HG03565 (cell line): ENCODE measurements at regions not wholly inside any gene's neighbourhood (a gene's known extent, or its start where the extent isn't known, plus 50 kb on each side); places are given as distances from the start of the nearest gene placed in this dataset.

ENCODE experiments used
- ATAC-seq: cut with Tn5 transposase; IDR thresholded peaks from one replicate; pipeline ENCODE4 v1.9.1; 2021; ENCODE audit warnings: mild to moderate bottlenecking, moderate library complexity; ENCODE audit not compliant: unreplicated experiment

DNA sequence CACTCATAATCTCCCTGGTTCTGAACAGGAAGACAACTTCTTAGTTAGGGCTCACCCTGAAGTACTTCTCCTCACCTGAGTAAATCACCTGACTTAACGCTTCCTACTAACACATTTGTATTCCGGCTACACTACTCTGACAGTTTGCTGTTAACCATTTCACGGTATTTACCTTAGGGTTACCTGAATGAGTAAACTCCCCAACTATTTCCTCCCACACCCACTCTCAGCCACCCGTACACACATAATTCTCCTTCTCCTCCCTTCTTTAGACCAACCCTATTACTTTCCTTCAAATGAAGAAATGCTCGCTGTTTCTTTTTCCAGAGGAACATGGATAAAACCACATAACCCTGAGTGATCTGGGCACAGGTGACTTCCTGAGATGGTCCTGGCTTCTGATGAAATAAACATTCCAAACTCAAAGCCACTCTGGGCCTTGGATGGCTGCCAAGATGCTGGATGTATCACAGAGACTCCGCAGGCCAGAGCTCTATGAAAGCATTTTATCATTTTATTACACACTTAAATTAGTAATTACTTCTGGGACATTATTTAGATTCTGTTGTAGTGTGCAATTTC, 183.6 kb upstream of the ATP11B start:
- ATAC-seq = no peak

- ATAC-seq = no peak
Measured at GRCh38 chr3:182612332-182612731, 181.0 kb upstream of the ATP11B start.

DNA sequence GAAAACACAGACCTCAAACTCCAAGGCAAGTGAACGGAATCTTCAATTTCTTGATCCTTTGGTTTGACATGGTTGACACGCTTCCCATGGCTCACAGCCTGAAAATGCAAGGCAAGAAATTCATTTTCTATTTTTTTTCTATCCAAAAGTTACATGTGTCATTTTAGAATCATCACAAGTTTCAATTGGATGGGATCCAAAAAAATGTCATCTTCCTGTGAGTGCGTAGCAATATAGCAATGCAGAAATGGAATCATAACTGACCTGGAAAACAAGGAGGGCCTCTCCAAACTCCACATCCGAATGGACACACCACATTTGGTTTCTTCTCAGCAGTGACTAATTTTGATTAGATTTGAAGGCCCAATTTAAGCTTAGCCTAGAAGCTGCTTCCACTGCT, 175.8 kb upstream of the ATP11B start:
- no peak for ATAC-seq

DNA sequence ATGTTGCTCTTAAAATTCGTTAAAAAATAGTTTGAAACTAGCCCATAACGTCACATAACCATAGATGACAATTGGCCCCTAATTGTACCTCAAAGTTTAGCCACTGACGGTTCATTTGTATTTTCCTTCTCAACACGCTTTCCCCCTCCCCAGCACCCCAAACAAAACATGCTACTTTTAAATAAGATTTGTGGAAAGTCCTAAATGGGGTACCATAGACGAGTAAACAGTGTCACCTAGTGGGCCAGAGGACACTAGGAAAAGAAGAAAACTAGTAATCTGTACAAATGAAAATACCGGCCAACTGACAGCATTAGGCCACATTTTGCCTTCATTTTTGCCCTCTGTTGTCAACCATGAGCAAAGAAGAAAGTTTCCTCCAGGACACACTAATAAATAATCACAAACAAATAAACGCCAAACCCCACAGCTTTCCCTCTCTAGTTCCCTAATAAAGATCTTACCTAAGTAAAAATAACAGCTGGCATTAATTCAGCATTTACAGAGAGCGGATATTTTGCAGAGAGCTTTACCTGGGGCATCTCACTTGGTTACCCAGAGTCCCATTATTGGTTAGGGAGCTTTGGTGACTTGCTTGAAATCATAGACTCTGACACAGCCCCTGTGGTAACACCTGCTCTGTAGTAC, 175.1 kb upstream of the ATP11B start:
- no peak for ATAC-seq

DNA sequence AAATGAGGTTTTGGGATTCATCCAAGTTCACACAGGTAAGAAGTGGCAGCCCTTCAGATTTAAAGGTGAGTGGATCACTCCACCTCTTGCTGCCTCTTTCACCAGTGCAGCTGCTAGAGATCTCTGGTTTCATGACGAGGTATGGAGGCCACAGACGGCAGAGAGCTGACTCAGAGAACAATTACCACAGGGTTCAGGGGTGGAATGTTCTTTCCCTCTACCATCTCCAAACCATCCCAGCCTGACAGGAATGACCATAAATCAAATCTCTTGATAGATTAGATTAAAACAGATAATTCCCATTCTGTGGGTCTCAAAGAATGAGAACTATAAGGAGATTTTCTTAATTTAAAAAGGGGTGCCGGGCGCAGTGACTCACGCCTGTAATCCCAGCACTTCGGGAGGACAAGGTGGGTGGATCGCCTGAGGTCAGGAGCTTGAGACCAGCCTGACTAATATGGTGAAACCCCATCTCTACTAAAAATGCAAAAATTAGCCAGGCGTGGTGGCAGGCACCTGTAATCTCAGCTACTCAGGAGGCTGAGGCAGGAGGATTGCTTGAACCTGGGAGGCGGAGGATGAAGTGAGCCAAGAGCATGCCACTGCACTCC, 174.2 kb upstream of the ATP11B start:
- no peak for ATAC-seq

DNA sequence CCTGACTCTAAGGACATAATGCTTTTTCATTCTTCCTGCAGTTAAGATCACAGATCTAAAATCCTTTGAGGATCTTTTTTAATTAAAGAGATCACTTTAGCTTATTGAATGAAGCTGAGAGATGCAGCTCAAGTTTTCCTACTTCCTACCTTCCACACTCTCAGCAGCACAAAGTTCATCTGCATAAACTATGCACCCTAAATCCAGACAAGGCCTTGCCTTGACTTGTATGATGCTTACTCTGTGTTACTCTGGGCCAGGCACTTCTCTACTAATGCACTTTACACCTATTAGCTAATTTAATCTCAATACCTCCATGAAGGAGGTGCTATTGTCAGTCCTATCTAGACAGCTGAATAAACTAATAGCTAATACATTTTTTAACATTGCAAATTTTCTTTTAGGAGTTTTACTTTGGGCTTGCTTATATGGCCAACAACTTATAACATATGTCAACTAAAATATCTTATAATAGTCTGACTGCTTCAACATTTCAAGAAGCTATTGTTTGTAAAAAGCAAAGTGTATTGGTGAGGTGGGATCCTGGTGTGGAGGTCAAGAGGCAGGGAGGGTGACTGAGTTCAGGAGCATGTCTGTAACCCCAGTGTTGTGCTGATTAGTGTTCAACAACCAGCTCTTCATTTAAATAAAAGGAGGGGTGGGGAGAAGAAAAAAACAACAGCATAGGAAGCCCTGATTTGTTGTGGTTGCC, 172.4 kb upstream of the ATP11B start:
- no peak for ATAC-seq

DNA sequence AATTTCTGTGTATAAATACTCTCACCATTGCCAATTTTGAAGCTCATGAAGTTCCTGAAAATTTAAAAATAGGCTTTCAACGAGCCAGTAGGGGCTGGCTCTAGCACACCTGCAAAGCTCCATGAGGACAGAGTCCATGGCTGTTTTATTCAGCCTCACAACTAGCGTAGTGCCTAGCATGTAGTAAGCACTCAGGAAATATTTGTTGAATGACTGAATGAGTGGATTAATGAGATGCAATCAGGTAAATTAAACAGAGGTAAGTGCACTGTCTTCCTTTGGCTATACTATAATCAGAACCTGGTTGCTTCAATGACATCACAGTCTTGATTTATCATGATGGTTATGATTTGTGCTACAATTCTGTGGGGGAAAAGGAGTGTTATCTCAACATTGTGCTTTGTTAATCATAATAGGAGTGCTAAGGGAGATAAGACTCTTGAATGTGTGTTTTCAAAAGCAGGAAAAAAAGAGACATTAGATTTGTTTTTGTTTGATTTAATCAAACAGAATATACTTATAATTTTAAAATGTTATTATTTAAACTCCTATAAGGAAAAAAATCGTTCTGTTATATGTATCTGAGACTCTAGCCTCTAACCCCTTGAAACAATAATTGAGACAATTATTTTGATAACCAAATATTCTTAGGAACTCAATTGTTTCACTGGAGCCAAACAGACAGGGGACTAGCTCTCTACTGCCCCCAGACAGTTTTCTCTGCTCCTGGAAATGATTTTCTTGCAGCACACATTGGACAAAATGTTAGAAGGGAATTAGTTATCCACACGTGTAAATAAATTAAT, 171.7 kb upstream of the ATP11B start:
- no peak for ATAC-seq

DNA sequence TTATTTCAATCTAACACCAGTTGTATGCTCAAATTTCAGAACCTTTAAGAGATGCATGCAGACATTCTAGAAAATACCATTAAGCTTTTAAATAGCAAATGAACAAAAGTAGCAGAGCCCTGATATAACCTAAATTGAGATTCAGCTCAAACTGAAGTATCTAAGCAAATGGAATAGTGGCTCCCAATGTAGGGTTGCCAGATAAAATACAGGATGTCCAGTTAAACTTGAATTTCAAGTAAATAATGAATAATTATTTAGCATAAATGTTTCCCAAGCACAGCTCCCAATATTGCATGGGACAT, 171.1 kb upstream of the ATP11B start:
- no peak for ATAC-seq

DNA sequence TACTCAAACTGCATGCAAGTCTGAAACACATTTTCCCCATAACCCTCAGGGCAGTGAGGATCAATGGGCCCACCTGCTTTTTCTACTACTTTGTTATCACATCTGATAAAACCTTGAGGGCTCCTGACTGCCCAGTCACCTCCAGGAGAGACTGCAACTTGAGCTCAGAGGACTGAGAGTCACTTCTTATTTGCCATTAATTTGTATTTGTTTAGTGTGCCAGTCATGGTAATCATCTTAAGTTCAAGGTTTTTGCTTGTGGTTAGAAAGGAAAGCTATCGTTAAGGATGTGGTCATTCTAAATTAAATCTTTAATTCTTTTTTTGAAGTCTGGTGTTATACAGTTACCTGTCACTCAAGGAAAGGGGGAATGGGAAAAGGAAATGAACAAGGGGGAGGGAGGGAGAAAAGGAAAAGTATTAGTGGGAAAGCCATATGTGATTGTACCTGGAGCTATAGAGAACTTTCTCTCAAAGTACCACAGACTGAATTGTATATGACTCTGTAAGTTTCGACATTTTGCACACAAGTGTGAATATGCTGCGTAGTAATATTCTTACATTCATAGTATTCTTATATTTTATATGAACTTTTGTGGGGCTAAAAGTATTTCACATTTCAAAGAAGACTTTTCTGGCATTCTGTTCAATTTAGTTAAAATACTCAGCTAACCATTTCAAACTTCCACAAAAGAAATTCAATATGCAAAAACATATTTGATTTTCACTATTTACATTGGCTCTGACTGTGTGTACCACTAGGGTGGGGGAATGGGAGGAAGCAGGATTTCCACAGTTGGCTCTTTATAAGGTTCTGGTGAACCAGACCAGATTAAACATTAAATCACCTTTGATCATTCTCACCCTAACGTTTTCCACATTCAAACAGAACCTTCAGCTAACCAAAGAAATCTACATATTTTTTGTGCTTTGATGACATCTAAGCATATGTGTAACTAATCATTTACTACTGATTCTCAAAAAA, 166.5 kb upstream of the ATP11B start:
- no peak for ATAC-seq

DNA sequence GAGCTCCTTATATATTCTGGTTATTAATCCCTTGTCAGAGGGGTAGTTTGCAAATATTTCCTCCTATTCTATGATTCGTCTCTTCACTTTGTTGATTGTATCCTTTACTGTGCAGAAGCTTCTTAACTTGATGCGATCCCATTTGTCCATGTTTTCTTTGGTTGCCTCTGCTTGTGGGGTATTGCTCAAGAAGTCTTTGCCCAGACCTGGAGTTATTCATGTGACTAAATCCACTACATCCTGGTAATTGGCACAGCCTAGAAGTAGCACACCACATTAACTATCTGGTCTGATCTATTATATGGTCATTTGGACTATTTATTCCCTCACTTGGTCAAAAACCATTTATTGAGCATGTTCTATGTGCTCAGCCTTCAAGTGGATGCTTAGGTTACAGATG, 164.8 kb upstream of the ATP11B start:
- ATAC-seq = no peak

GRCh38 chr3:182629521-182629920, 163.8 kb upstream of the ATP11B start:
- ATAC-seq = no peak

DNA sequence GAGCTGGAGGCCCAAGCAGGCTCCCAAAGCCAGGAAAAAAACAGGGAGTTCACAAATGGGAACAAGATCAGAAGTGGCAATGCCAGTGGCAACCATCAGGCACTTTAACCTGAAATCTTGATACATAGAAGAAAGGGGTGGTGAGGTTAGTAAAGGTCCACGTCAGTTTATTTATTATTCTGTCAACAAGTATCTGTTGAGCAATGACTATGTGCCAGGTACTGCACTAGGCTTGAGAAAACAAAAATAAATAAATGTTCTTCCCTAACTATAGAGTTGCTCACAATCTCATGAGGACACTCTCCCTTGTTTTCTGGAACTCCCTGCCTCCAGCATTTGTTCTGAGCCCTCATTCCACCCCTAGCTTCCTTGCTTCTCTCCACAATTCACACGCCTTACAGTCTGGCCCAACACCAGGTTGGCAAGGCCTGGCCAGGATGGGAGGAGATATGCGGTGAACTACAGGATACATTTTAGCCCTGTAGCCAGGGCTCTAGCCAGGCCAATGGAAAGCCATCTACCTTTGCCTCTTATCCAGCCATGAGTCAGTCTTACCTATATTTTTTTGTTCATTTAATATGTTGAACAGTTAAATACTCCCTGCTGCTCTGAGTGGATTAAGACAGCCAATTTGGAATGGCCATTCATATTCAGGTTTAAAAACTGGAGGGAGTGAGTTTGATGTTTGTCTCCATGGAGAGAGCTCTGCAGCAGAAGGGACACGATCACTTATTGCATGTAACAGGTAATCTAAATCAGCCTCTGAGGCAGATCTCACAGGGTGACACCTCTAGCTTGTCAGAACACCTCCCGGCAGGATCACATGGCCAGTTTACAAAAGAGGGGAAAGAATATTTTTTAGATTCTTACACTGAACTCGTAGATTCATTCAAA, 161.9 kb upstream of the ATP11B start:
- ATAC-seq = no peak

DNA sequence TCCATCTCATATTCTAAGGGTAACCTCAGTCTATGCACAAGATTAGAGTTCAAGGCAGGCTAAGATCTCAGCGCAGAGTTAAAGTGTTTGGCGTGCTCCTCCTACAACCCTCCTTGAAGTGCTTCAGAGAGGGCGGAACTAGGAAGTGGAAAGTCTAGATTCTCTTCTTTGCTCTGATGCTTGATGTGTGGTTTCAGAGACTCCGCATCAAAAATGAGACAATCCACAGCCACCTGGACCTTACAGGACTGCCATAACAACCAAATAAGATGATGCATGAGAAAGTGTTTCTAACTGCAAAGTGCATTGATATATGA, 161.3 kb upstream of the ATP11B start:
- no peak for ATAC-seq

DNA sequence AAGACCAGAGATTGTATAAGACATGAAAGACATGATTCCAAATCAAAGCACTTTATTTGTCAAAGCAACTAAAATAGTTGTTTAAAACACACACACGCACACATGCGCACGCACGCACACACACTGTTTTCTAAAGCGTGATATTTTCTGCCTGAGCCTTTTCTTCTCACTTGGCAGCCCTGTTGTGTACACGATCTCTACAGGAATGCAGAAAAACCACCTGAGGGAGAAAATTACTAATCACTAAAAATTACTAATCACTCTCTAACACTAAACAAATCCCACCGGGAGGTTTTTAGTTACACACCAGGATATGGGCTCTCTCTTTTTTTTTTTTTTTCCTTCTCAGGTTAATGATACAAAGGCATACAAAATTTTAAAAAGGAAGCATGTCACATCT, 160.1 kb upstream of the ATP11B start:
- no peak for ATAC-seq

GRCh38 chr3:182636646-182637045, 156.7 kb upstream of the ATP11B start:
- ATAC-seq = no peak

- ATAC-seq = no peak
Measured at GRCh38 chr3:182637350-182638110, 155.8 kb upstream of the ATP11B start.

- no peak for ATAC-seq
Measured at GRCh38 chr3:182644013-182644412, 149.3 kb upstream of the ATP11B start.

GRCh38 chr3:182644790-182645433, 148.4 kb upstream of the ATP11B start:
- ATAC-seq = no peak
